Neural progenitor cell (in vitro differentiated cells): ENCODE measurements at regions not wholly inside any gene's neighbourhood (a gene's known extent, or its start where the extent isn't known, plus 50 kb on each side); places are given as distances from the start of the nearest gene placed in this dataset.
"Not testable (repeated sequence)": the region's sequence is repeated elsewhere in the genome, so short reads cannot be mapped to it uniquely, and the experiment has no call there.

Source experiments
- EZH2 ChIP-seq: fragments of 200-600 bp; sonication (generic); IDR thresholded peaks from 2 replicates; pipeline ENCODE4 v1.6.1; 2017; ENCODE audit warnings: antibody characterized with exemption, mild to moderate bottlenecking, moderate library complexity
- EZH2phosphoT487 ChIP-seq: fragments of 200-600 bp; sonication (generic); IDR thresholded peaks from 2 replicates; pipeline ENCODE4 v1.6.1; 2017; ENCODE audit warnings: antibody characterized with exemption
- TF ChIP-seq, protein P1 (sequence below): fragments of 200-600 bp; sonication (generic); IDR thresholded peaks from 2 replicates; pipeline ENCODE4 v1.5.1; 2017; ENCODE audit warnings: antibody characterized with exemption, mild to moderate bottlenecking

- TF ChIP-seq, protein P1, sequence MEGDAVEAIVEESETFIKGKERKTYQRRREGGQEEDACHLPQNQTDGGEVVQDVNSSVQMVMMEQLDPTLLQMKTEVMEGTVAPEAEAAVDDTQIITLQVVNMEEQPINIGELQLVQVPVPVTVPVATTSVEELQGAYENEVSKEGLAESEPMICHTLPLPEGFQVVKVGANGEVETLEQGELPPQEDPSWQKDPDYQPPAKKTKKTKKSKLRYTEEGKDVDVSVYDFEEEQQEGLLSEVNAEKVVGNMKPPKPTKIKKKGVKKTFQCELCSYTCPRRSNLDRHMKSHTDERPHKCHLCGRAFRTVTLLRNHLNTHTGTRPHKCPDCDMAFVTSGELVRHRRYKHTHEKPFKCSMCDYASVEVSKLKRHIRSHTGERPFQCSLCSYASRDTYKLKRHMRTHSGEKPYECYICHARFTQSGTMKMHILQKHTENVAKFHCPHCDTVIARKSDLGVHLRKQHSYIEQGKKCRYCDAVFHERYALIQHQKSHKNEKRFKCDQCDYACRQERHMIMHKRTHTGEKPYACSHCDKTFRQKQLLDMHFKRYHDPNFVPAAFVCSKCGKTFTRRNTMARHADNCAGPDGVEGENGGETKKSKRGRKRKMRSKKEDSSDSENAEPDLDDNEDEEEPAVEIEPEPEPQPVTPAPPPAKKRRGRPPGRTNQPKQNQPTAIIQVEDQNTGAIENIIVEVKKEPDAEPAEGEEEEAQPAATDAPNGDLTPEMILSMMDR: not testable (repeated sequence)
- TF ChIP-seq EZH2, EZH2phosphoT487: not testable (repeated sequence)
These were observed 128.3 kb downstream of the SRGAP2 start for GRCh38 chr1:206331597-206331996.
